ENCODE measurements at regions not wholly inside any gene's neighbourhood (a gene's known extent, or its start where the extent isn't known, plus 50 kb on each side); places are given as distances from the start of the nearest gene placed in this dataset.

- TF ChIP-seq CTCF (conservative IDR thresholded peaks at IDR 0.05 in 1 of 2, IDR thresholded peaks at IDR 0.05 in 1 of 2; ENCODE audit: low read depth in 1 of 2, low read length in 2 of 2) (no peak), EZH2 (IDR thresholded peaks at IDR 0.05; ENCODE audit: low read length, missing control alignments) (no peak)
- no peaks in the 10 kb centered on the region for H4K20me1 ChIP-seq (ENCODE audit: control insufficient read depth, extremely low read depth, insufficient read depth, low read length)
- H3K9ac ChIP-seq (ENCODE audit: insufficient read depth, low read length) = no peak overlapping the region
- DNase-seq (ENCODE audit: low read depth in 2 of 2) = no peak
- no peak overlapping the region for H2AFZ ChIP-seq (ENCODE audit: low read length)
- H3K4me2 ChIP-seq (ENCODE audit: extremely low read depth, insufficient read depth, low read length) = no peak overlapping the region
- H3K27me3 ChIP-seq (ENCODE audit: control insufficient read depth, insufficient read depth, low read length) = no peaks in the 10 kb centered on the region
- no peaks in the 10 kb centered on the region for H3K79me2 ChIP-seq (ENCODE audit: control insufficient read depth, insufficient read depth, low read length)
- no peak overlapping the region for H3K4me3 ChIP-seq (replicated peaks in 1 of 4; ENCODE audit: control extremely low read depth in 1 of 4, insufficient read depth in 1 of 4, low read depth in 3 of 4, low read length in 4 of 4)
- no peaks in the 10 kb centered on the region for H3K4me1 ChIP-seq (ENCODE audit: control insufficient read depth, extremely low read depth, insufficient read depth, low read length)
- no peak overlapping the region for H3K27ac ChIP-seq (ENCODE audit: insufficient read depth, low read length)
- no peaks in the 10 kb centered on the region for H3K9me3 ChIP-seq (ENCODE audit: control insufficient read depth, insufficient read depth, low read depth, low read length)
- no peaks in the 10 kb centered on the region for H3K36me3 ChIP-seq (ENCODE audit: control insufficient read depth, insufficient read depth, low read length)
Measured at GRCh38 chr14:36083317-36083716, 93.2 kb downstream of the PTCSC3 start.

- H3K79me2 ChIP-seq (ENCODE audit: control insufficient read depth, insufficient read depth, low read length) = no peaks in the 10 kb centered on the region
- H3K4me3 ChIP-seq (replicated peaks in 1 of 4; ENCODE audit: control extremely low read depth in 1 of 4, insufficient read depth in 1 of 4, low read depth in 3 of 4, low read length in 4 of 4) = no peak overlapping the region
- no peak overlapping the region for H3K27ac ChIP-seq (ENCODE audit: insufficient read depth, low read length)
- no peak overlapping the region for H2AFZ ChIP-seq (ENCODE audit: low read length)
- H3K4me2 ChIP-seq (ENCODE audit: extremely low read depth, insufficient read depth, low read length) = no peak overlapping the region
- no peak overlapping the region for H3K9ac ChIP-seq (ENCODE audit: insufficient read depth, low read length)
- no peaks in the 10 kb centered on the region for H3K36me3 ChIP-seq (ENCODE audit: control insufficient read depth, insufficient read depth, low read length)
- H4K20me1 ChIP-seq (ENCODE audit: control insufficient read depth, extremely low read depth, insufficient read depth, low read length) = no peaks in the 10 kb centered on the region
- TF ChIP-seq EZH2 (IDR thresholded peaks at IDR 0.05; ENCODE audit: low read length, missing control alignments) = no peak
- no peak for TF ChIP-seq CTCF (conservative IDR thresholded peaks at IDR 0.05 in 1 of 2, IDR thresholded peaks at IDR 0.05 in 1 of 2; ENCODE audit: low read depth in 1 of 2, low read length in 2 of 2)
- no peaks in the 10 kb centered on the region for H3K4me1 ChIP-seq (ENCODE audit: control insufficient read depth, extremely low read depth, insufficient read depth, low read length)
- no peak for DNase-seq (ENCODE audit: low read depth in 2 of 2)
- peaks cover 4% of the 10 kb centered on the region for H3K27me3 ChIP-seq (ENCODE audit: control insufficient read depth, insufficient read depth, low read length)
- H3K9me3 ChIP-seq (ENCODE audit: control insufficient read depth, insufficient read depth, low read depth, low read length) = no peaks in the 10 kb centered on the region
Measured at GRCh38 chr14:36078080-36078479, 98.4 kb downstream of the PTCSC3 start.

- no peaks in the 10 kb centered on the region for H3K79me2 ChIP-seq (ENCODE audit: control insufficient read depth, insufficient read depth, low read length)
- H3K36me3 ChIP-seq (ENCODE audit: control insufficient read depth, insufficient read depth, low read length) = no peaks in the 10 kb centered on the region
- TF ChIP-seq EZH2 (IDR thresholded peaks at IDR 0.05; ENCODE audit: low read length, missing control alignments) (no peak), CTCF (conservative IDR thresholded peaks at IDR 0.05 in 1 of 2, IDR thresholded peaks at IDR 0.05 in 1 of 2; ENCODE audit: low read depth in 1 of 2, low read length in 2 of 2) (no peak)
- H3K9me3 ChIP-seq (ENCODE audit: control insufficient read depth, insufficient read depth, low read depth, low read length) = no peaks in the 10 kb centered on the region
- DNase-seq (ENCODE audit: low read depth in 2 of 2) = no peak
- H3K27ac ChIP-seq (ENCODE audit: insufficient read depth, low read length) = no peak overlapping the region
- H3K27me3 ChIP-seq (ENCODE audit: control insufficient read depth, insufficient read depth, low read length) = peaks cover 4% of the 10 kb centered on the region
- H3K9ac ChIP-seq (ENCODE audit: insufficient read depth, low read length) = no peak overlapping the region
- no peak overlapping the region for H2AFZ ChIP-seq (ENCODE audit: low read length)
- no peak overlapping the region for H3K4me3 ChIP-seq (replicated peaks in 1 of 4; ENCODE audit: control extremely low read depth in 1 of 4, insufficient read depth in 1 of 4, low read depth in 3 of 4, low read length in 4 of 4)
- H3K4me2 ChIP-seq (ENCODE audit: extremely low read depth, insufficient read depth, low read length) = no peak overlapping the region
- no peaks in the 10 kb centered on the region for H4K20me1 ChIP-seq (ENCODE audit: control insufficient read depth, extremely low read depth, insufficient read depth, low read length)
- H3K4me1 ChIP-seq (ENCODE audit: control insufficient read depth, extremely low read depth, insufficient read depth, low read length) = no peaks in the 10 kb centered on the region
Measured at GRCh38 chr14:36076197-36076596, 100.3 kb downstream of the PTCSC3 start.

All from fibroblast of lung (primary cell).